ENCODE measurements at regions not wholly inside any gene's neighbourhood (a gene's known extent, or its start where the extent isn't known, plus 50 kb on each side); places are given as distances from the start of the nearest gene placed in this dataset.

- no peak for TF ChIP-seq RUNX1 (IDR thresholded peaks at IDR 0.05; ENCODE audit: low read depth)
- TF ChIP-seq CTCF (IDR thresholded peaks at IDR 0.05 in 2 of 3, conservative IDR thresholded peaks at IDR 0.05 in 1 of 3; ENCODE audit: insufficient read depth in 2 of 3, low read depth in 1 of 3, low read length in 3 of 3) = no peak
- no peak for TF ChIP-seq FOS (IDR thresholded peaks at IDR 0.05; ENCODE audit: extremely low read depth, insufficient read length)
- no peak for TF ChIP-seq NR0B1 (IDR thresholded peaks at IDR 0.05; ENCODE audit: partially characterized antibody)
- TF ChIP-seq EWSR1 (IDR thresholded peaks at IDR 0.05; ENCODE audit: borderline replicate concordance, low read depth, partially characterized antibody) = no peak
- TF ChIP-seq TAF15 (IDR thresholded peaks at IDR 0.05; ENCODE audit: low read depth, low read length) = no peak
- no peak for TF ChIP-seq ZNF699 (CRISPR knock-in tag; IDR thresholded peaks at IDR 0.05; ENCODE audit: insufficient replicate concordance)
- TF ChIP-seq POLR2A (conservative IDR thresholded peaks at IDR 0.05) = no peak
- TF ChIP-seq ZNF253 (CRISPR knock-in tag; conservative IDR thresholded peaks at IDR 0.05) = no peak
- TF ChIP-seq USF2 (CRISPR knock-in tag; IDR thresholded peaks at IDR 0.05) = no peak
- TF ChIP-seq JUND (IDR thresholded peaks at IDR 0.05; ENCODE audit: borderline replicate concordance, low read depth, low read length) = no peak
- no peak for TF ChIP-seq JUND (tag; IDR thresholded peaks at IDR 0.05; ENCODE audit: borderline replicate concordance, low read depth, low read length)
These were observed 88.8 kb upstream of the SHANK2 start for GRCh38 chr11:71341173-71341572.
